ENCODE measurements at regions not wholly inside any gene's neighbourhood (a gene's known extent, or its start where the extent isn't known, plus 50 kb on each side); places are given as distances from the start of the nearest gene placed in this dataset.
"Not testable (repeated sequence)": the region's sequence is repeated elsewhere in the genome, so short reads cannot be mapped to it uniquely, and the experiment has no call there.

- TF ChIP-seq CTCF (optimal IDR thresholded peaks at IDR 0.05 in 1 of 3, IDR thresholded peaks at IDR 0.05 in 1 of 3, conservative IDR thresholded peaks at IDR 0.05 in 1 of 3; ENCODE audit: extremely low read depth in 1 of 3, insufficient read depth in 2 of 3, low read length in 3 of 3); EZH2 (IDR thresholded peaks at IDR 0.05; ENCODE audit: low read length): not testable (repeated sequence)
Measured at GRCh38 chr7:149949863-149950577, 76.3 kb downstream of the ATP6V0E2 start.
